NT2/D1 (cell line): ENCODE measurements at regions not wholly inside any gene's neighbourhood (a gene's known extent, or its start where the extent isn't known, plus 50 kb on each side); places are given as distances from the start of the nearest gene placed in this dataset.

ENCODE experiments used
- SUZ12 ChIP-seq: IDR thresholded peaks from 2 replicates; pipeline ENCODE4 v1.6.1; 2011; ENCODE audit not compliant: insufficient read length, insufficient read depth; ENCODE audit errors: extremely low read depth
- YY1 ChIP-seq: IDR thresholded peaks from 2 replicates; pipeline ENCODE4 v1.6.1; 2011; ENCODE audit not compliant: insufficient read length, insufficient read depth
- ZNF274 ChIP-seq: IDR thresholded peaks from 2 replicates; pipeline ENCODE4 v1.6.1; 2011; ENCODE audit warnings: mild to moderate bottlenecking, low read depth, low read length

- no peak for TF ChIP-seq ZNF274
- TF ChIP-seq YY1: no peak
- no peak for TF ChIP-seq SUZ12
Measured at GRCh38 chr5:63097286-63097685, 518.7 kb downstream of the LRRC70 start.
